ENCODE measurements at regions not wholly inside any gene's neighbourhood (a gene's known extent, or its start where the extent isn't known, plus 50 kb on each side); places are given as distances from the start of the nearest gene placed in this dataset.
"Not testable (repeated sequence)": the region's sequence is repeated elsewhere in the genome, so short reads cannot be mapped to it uniquely, and the experiment has no call there.

GRCh38 chr10:124213471-124213870 lies 120.1 kb upstream of the CHST15 start:
- no peak for DNase-seq (ENCODE audit: low spot score)

- no peak for DNase-seq (ENCODE audit: low spot score)
These were observed 119.3 kb upstream of the CHST15 start for GRCh38 chr10:124212702-124213101.

DNA sequence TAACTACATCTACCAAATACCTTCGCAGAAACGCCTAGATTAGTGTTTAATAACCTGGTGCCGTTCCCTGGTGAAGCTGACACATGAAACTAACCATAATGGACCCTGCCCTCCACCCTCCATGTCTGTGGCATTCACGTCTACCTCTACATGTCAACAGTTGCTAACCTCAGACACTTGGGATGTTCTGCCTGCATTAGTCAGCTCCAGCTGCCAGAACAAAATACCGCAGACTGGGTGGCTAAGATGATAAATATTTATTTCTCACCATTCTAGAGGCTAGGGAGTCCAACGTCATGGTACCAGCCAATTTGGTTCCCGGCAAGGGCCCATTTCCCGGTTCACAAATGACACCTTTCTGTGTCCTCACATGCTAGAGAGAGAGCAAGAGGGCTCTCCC lies 118.5 kb upstream of the CHST15 start:
- DNase-seq (ENCODE audit: low spot score) = no peak

DNA sequence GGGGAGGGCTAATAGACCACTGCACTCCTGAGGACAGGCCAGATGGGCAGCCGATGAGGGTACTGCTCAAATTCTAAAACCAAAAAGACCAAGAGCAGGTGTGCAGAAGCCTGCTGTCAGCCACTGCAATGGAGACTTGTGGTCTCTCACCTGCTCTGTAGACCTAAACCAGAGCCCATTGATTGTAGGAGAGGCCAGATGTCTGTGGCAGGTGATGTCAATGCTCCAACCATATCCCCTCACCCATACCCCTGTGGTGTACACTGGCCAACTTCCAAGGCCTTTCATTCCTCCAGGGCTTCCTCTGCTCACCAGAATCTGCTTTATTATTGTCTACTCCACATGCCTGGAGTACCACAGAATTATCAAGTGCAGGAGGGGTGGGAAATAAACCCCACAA lies 116.9 kb upstream of the CHST15 start:
- no peak for DNase-seq (ENCODE audit: low spot score)

- DNase-seq (ENCODE audit: low spot score) = no peak
These were observed 114.0 kb upstream of the CHST15 start for GRCh38 chr10:124207391-124207790.

GRCh38 chr10:124206616-124207015 lies 113.2 kb upstream of the CHST15 start:
- no peak for DNase-seq (ENCODE audit: low spot score)

DNA sequence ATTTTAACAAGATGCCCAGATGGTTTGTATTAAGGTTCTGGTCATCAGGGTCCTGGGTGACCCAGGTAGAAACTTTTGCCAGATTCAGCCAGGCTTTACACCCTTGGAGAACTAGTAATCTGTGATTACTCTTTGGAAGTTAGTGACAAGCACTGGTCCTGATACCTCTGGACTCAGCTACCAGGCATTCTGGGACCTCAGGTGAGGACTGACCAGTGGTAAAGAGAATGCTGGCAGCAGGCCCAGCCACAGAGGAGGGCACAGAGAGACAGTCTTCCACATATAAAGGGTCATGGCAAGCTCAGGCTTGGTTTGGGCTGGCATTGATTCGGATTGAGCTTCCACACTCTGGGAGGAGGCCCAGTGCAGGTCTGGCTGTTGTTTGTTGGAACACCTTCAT lies 112.0 kb upstream of the CHST15 start:
- no peak for DNase-seq (ENCODE audit: low spot score)

DNA sequence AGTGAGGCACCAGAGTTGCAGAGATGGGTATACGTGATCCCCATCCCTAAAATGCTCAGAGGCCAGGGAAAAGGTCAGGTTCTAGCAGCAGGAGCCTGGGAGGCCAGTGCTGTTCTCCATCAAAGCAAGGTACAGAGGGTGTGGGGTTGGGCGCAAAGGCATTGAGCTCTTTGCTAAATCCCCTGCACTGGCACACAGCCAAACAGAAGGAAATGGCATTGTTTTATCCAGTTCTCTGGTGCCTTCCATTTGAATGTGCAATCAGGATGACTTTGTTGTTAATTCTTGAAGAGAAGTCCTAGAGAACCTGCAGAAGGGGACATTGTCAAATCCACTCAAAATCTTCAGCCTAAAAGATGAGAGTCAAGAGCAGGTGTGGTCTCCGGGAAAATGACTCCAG lies 111.3 kb upstream of the CHST15 start:
- DNase-seq (ENCODE audit: low spot score) = no peak

GRCh38 chr10:124200011-124200410 lies 106.6 kb upstream of the CHST15 start:
- no peak for DNase-seq (ENCODE audit: low spot score)

GRCh38 chr10:124198871-124199270 lies 105.5 kb upstream of the CHST15 start:
- DNase-seq (ENCODE audit: low spot score) = no peak

GRCh38 chr10:124198125-124198501 lies 104.7 kb upstream of the CHST15 start:
- DNase-seq (ENCODE audit: low spot score) = no peak

DNA sequence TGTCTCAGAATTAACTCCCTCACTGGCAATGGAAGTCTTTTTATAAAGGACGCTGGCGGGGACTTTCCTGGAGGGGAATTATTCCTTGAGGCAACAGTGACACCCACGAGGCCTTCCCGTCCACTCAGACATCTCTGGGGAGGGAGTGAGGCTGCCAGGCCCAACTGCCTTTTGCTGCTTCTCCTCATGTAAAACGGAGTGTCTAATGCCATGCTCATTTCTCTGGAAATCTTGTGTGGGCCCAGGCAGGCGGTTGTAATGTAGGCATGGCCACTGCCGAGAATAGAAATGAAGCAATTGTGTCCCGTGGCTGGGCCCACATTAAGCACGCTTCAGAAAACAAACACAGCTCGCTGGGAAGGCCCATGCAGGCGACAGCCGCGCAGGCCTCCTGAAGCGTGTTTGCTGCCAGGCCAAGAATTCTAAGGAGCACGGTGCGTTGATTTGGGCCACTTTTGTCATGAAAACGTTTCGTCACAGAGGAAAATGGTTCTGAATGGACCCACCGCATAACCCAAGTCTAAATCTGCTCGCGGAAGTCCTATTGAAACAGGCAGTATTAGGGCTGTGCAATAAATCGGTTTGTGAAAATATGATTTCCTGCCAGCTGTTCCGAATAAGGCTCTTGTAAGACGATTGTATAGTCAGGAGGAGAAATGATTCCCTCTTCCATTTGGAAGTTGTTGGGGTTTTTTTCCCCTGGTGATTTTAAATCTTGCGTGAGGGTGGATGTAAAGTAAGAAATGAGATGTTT lies 104.2 kb upstream of the CHST15 start:
- DNase-seq (ENCODE audit: low spot score) = no peak

- no peak for DNase-seq (ENCODE audit: low spot score)
These were observed 103.3 kb upstream of the CHST15 start for GRCh38 chr10:124196659-124197058.

DNA sequence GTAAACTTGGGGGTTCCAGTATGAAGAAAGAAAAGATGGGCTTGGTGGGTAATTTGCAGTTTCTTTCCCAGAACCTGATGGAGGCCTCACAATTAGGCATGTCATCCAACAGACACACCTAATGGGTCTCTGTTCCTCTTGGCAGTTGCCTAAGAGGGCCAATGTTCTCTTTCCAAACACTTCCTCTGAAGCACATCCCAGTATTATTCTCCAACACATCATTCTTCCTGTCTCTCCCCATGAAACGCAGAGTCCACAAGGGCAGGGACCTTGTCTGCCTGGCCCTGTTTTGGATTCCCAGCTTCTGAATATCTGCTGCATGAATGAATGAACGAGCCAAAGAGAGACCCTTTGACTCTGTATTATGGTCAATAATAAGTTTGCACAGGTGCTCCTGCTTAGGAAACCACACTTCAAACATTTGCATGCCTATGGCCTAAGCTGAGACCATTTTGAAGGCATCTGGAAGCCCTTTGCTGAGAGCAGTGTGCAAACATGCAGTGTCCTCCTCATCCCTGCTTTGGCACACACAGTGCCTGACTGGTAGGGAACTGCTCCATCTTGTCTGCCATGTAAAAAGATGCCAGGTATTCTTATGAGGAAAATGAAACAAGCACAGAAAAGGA lies 100.9 kb upstream of the CHST15 start:
- no peak for DNase-seq (ENCODE audit: low spot score)

GRCh38 chr10:124193309-124193696 lies 99.9 kb upstream of the CHST15 start:
- DNase-seq (ENCODE audit: low spot score) = no peak

DNA sequence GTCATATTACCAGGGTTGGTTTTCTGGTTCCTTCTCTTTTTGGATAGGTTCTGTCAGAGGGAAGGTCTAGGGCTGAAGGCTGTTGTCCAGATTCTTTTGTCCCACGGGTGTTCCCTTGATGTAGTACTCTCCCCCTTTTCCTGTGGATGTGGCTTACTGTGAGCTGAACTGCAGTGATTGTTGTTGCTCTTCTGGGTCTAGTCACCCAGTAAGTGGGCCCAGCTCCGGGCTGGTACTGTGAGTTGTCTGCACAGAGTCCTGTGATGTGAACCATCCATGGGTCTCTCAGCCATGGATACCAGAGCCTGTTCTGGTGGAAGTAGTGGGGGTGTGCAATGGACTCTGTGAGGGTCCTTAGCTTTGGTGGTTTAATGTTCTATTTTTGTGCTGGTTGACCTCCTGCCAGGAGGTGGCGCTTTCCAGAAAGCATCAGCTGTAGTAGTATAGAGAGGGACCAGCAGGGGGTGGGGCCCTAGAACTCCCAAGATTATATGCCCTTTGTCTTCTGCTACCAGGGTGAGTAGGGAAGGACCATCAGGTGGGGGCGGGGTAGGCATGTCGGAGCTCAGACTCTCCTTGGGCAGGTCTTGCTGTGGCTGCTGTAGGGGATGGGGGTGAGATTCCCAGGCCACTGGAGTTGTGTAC lies 99.4 kb upstream of the CHST15 start:
- not testable (repeated sequence) for DNase-seq (ENCODE audit: low spot score)

GRCh38 chr10:124190476-124190875 lies 97.1 kb upstream of the CHST15 start:
- DNase-seq (ENCODE audit: low spot score) = not testable (repeated sequence)

- no peak for DNase-seq (ENCODE audit: low spot score)
These were observed 93.6 kb upstream of the CHST15 start for GRCh38 chr10:124186956-124187355.

DNA sequence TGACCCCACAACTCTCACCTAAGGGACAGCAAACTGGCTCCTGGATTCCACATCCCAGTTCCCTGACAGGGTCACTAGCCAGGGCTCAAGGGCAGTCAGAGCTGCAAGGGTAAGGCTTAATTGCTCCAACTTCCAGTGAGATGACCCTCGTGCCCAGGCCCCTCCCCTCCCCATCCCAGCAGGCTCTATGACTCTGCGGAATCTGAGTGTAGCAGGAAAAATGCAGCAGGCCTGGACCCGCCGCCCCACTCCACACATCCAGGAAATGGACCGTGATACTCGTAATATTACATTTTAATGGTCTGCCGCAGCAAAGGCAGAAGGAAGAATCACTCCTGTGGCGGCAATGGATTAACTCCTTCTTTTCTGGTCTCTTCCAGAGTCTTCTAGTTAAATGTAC lies 91.7 kb upstream of the CHST15 start:
- no peak for DNase-seq (ENCODE audit: low spot score)

DNA sequence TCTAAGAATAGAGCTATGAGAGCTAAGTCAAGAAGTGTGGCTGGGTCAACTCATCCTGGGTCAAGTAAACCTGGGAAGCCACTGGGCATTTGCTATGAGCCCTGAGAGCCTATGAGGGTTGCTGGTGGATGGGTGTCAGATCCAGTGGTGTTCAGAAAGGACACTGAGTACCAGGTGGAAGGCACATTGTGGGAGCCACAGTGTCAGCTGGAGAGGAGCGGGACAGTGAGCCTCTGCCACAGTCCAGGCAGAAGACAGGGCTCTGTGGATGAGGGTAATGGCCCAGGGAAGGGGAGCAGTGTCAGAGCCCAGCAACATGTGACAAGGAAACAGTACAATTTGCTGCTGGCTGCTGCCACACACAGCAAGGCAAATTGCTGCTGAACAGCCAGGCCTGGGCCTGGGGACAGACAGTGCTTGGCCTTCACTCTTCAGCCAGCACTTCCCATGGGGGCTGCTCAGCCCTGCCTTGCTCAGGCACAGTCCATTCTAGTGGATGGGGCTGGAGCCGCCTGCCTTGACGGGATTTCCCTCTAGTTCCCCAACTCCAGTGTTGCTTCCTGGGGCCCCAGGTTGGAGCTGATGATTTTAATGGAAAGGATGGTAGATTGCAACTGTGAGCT lies 90.9 kb upstream of the CHST15 start:
- no peak for DNase-seq (ENCODE audit: low spot score)

DNA sequence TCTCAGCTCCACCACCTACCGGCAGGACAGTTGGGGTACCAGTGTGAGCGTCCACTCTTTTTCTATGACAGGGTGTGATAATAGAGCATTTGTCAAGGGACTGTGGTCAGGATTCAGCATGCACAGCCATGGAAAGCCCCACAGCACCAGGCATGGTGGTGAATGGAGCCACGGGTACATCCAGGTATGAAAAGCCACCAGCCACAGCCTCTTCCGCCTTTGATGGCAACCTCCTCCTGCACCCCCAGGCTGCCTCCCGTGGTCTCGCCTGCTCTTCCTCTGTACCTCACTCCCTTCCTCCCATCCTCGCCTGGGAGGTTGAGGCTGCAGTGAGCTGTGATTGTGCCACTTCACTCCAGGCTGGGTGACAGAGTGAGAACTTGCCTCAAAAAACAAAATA lies 90.2 kb upstream of the CHST15 start:
- DNase-seq (ENCODE audit: low spot score) = no peak

GRCh38 chr10:124182088-124182541 lies 88.7 kb upstream of the CHST15 start:
- no peak for DNase-seq (ENCODE audit: low spot score)

GRCh38 chr10:124181656-124182055 lies 88.3 kb upstream of the CHST15 start:
- DNase-seq (ENCODE audit: low spot score) = no peak
